Uterus (tissue), 3 donors: ENCODE measurements at regions not wholly inside any gene's neighbourhood (a gene's known extent, or its start where the extent isn't known, plus 50 kb on each side); places are given as distances from the start of the nearest gene placed in this dataset.
A peak's percentile ranks its signal among the peaks of the same experiment; 100 is the strongest.

Source experiments
- DNase-seq, 2 donors: peaks; one replicate each; pipeline ENCODE4 v3.0.0-alpha.2; 2019 to 2020
- H3K27ac ChIP-seq, 2 donors: fragments of 200-600 bp; sonication (generic); 1 replicate in 1 of 2; 2 replicates in 1 of 2; pipeline ENCODE4 v1.5.1; 2016 to 2018
- H3K27me3 ChIP-seq, 2 donors: fragments of 200-600 bp; sonication (generic); one replicate each; pipeline ENCODE4 v1.5.1; 2018 to 2019; ENCODE audit warnings: control low read depth in 1 of 2
- H3K36me3 ChIP-seq, 2 donors: fragments of 200-600 bp; sonication (generic); one replicate each; pipeline ENCODE4 v1.5.1; 2019; ENCODE audit warnings: control low read depth in 1 of 2
- H3K4me1 ChIP-seq, 2 donors: fragments of 200-600 bp; sonication (generic); one replicate each; pipeline ENCODE4 v1.5.1; 2018 to 2019; ENCODE audit warnings: control low read depth in 1 of 2
- H3K4me3 ChIP-seq, 2 donors: fragments of 200-600 bp; sonication (generic); 1 replicate in 1 of 2; 2 replicates in 1 of 2; pipeline ENCODE4 v1.5.1; 2018 to 2019; ENCODE audit warnings: mild to moderate bottlenecking in 1 of 2
- H3K9me3 ChIP-seq, 2 donors: fragments of 200-600 bp; sonication (generic); one replicate each; pipeline ENCODE4 v1.5.1; 2019; ENCODE audit warnings: control low read depth in 1 of 2
- POLR2A ChIP-seq, 2 donors: fragments of 450-650 bp; IDR thresholded peaks; one replicate each; pipeline ENCODE4 v1.6.1; 2016; ENCODE audit warnings: antibody characterized with exemption in 2 of 2, mild to moderate bottlenecking in 1 of 2, moderate library complexity in 1 of 2
- intact Hi-C: fragments of 100-400 bp; cut with DNase I; formaldehyde crosslinking; loops from one replicate; pipeline ENCODE4 v1.15.1; 2023; ENCODE audit warnings: low total_unique reads
- TF ChIP-seq, protein P1 (sequence below), 4 experiments: fragments of 200-600 bp in 2 of 4; fragments of 450-650 bp in 2 of 4; sonication (generic) in 2 of 4; IDR thresholded peaks; one replicate each; pipeline ENCODE4 v1.5.1; 2016 to 2019; ENCODE audit warnings: antibody characterized with exemption in 4 of 4, mild to moderate bottlenecking in 2 of 4, moderate library complexity in 1 of 4
- donor health status: DM: yes; HTN: yes; CAD: no.

GRCh38 chr3:66762916-66763693 lies 235.0 kb upstream of the KBTBD8 start:
- peak in 1 of 2 donors; percentile 22 for DNase-seq
- TF ChIP-seq POLR2A (IDR thresholded peaks at IDR 0.05), result no peak
- TF ChIP-seq, protein P1, sequence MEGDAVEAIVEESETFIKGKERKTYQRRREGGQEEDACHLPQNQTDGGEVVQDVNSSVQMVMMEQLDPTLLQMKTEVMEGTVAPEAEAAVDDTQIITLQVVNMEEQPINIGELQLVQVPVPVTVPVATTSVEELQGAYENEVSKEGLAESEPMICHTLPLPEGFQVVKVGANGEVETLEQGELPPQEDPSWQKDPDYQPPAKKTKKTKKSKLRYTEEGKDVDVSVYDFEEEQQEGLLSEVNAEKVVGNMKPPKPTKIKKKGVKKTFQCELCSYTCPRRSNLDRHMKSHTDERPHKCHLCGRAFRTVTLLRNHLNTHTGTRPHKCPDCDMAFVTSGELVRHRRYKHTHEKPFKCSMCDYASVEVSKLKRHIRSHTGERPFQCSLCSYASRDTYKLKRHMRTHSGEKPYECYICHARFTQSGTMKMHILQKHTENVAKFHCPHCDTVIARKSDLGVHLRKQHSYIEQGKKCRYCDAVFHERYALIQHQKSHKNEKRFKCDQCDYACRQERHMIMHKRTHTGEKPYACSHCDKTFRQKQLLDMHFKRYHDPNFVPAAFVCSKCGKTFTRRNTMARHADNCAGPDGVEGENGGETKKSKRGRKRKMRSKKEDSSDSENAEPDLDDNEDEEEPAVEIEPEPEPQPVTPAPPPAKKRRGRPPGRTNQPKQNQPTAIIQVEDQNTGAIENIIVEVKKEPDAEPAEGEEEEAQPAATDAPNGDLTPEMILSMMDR (IDR thresholded peaks at IDR 0.05), result no peak
- intact Hi-C loops, result no loop called here
- Histone ChIP-seq H3K4me3 (no peak overlapping the region), H3K36me3 (no peaks in the 10 kb centered on the region), H3K27ac (peak overlapping the region in 1 of 2 donors; percentile 14), H3K27me3 (no peaks in the 10 kb centered on the region), H3K9me3 (no peaks in the 10 kb centered on the region), H3K4me1 (no peaks in the 10 kb centered on the region)

DNA sequence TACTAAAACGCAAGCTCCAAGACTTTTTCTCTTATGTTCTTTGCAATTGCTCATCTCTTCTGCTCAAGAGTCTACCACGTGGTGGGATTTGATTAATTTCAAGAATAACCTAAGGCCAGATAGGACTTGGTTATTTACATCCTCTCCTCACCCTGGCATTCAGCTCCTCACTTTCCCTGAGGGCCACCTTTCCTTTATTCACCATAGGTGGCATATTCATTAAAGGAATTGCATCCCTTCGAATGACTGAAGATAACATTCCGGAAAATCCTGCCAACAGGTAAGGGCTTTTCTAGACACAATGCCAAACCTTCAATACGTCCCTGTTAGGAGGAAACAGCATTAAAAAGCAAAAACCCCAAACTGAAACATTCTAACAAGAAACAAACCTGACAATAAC lies 220.0 kb upstream of the KBTBD8 start:
- no peak for TF ChIP-seq POLR2A (IDR thresholded peaks at IDR 0.05)
- TF ChIP-seq, protein P1 (IDR thresholded peaks at IDR 0.05), result no peak
- Histone ChIP-seq H3K36me3 (no peaks in the 10 kb centered on the region), H3K9me3 (no peaks in the 10 kb centered on the region), H3K4me1 (no peaks in the 10 kb centered on the region), H3K4me3 (no peak overlapping the region), H3K27me3 (no peaks in the 10 kb centered on the region), H3K27ac (no peak overlapping the region)
- no peak for DNase-seq
- intact Hi-C loops, result no loop called here

DNA sequence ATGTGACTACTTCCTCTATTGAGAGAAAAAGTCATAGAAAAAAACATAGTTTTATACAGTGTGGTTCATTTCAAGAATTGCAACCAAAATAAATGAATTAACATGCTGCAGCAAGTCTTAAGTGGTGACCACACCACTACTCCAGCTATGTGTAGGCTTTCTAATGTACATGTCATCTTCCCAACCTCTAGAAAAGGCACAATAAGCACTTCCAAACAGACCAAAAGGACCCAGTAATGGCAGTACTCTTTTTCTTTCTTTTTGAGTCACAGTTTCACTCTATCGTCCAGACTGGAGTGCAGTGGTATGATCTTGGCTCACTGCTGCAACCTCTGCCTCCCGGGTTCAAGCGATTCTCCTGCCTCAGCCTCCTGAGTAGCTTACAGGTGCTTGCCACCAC lies 219.3 kb upstream of the KBTBD8 start:
- TF ChIP-seq, protein P1 (IDR thresholded peaks at IDR 0.05), result no peak
- TF ChIP-seq POLR2A (IDR thresholded peaks at IDR 0.05), result no peak
- H3K27ac ChIP-seq, result no peak overlapping the region
- no peaks in the 10 kb centered on the region for H3K36me3 ChIP-seq
- no peak for DNase-seq
- H3K9me3 ChIP-seq, result no peaks in the 10 kb centered on the region
- H3K4me1 ChIP-seq, result no peaks in the 10 kb centered on the region
- no peak overlapping the region for H3K4me3 ChIP-seq
- intact Hi-C loops, result no loop called here
- no peaks in the 10 kb centered on the region for H3K27me3 ChIP-seq

DNA sequence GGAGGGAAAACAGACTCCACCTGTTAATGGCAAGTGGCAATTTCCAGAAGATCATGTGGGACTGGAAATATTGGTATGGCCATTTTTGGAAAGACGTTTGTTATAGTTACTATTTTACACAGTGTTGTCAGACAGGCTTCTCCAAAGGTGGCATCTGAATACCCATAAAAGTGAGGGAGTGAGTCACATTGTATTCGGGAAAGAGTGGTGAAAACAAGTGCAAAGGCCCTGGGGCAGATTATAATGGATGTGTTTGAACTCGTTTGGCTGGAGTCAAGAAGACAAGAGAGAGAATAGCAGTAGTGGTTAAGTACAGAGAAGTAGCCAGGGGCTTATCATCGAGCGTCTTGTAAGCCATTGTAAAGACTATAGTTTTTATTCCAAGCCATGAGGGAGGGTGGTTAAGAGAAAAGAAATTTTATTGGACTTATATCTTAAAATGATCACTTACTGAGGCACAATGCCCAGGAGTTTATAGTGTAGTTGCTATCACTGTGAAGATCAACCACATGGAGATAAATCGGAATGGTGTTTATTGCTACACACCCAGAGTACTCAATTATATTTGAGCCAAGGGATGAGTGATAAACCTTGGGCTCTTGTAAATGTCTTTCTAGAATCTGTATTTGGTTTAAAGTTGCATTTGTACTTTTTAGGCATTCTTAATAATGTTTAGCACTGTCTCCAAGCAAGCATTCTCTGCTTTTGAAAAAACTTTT lies 212.8 kb upstream of the KBTBD8 start:
- Histone ChIP-seq H3K9me3 (no peaks in the 10 kb centered on the region), H3K27ac (no peak overlapping the region), H3K4me3 (no peak overlapping the region), H3K36me3 (no peaks in the 10 kb centered on the region), H3K27me3 (no peaks in the 10 kb centered on the region), H3K4me1 (no peaks in the 10 kb centered on the region)
- intact Hi-C loops, result no loop called here
- DNase-seq, result no peak
- TF ChIP-seq, protein P1 (IDR thresholded peaks at IDR 0.05), result no peak
- no peak for TF ChIP-seq POLR2A (IDR thresholded peaks at IDR 0.05)

DNA sequence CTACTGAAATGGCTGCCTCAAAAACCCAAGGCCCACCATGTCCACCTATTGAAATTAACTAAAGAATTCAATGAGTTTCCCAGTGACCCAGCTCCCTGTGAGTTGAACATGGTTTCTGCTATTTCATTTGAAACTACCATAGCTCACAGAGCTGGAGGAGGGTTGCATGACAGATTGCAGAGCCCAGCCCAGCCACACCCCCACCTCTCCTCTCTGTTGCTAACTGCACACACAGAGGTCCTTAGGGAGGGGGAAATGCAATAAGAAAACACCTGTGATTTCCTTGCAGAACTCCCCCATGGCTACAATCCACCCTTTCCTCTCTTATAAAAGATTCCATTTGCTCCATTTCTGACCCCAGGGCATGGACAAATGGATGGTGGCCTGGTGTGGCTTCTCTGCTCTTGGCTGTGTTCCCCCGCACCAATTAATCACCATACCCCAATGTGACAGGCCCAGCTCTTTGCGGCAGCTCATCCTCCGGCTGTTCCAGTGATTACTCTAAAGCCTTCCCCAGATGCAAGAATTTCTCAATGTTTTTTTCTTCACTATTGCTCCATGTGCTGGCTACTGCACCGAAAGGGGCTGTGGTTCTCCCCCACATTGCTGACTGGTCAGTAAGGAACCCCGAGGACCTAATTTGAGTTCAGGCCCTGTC lies 208.4 kb upstream of the KBTBD8 start:
- H3K36me3 ChIP-seq, result no peaks in the 10 kb centered on the region
- no peaks in the 10 kb centered on the region for H3K4me1 ChIP-seq
- no peaks in the 10 kb centered on the region for H3K9me3 ChIP-seq
- no peak overlapping the region for H3K4me3 ChIP-seq
- H3K27me3 ChIP-seq, result no peaks in the 10 kb centered on the region
- H3K27ac ChIP-seq, result no peak overlapping the region
- intact Hi-C loops, result no loop called here
- TF ChIP-seq, protein P1 (IDR thresholded peaks at IDR 0.05), result no peak
- TF ChIP-seq POLR2A (IDR thresholded peaks at IDR 0.05), result no peak
- DNase-seq, result peak; percentile 45 to 57
